KG1 (cell line): ENCODE measurements at regions not wholly inside any gene's neighbourhood (a gene's known extent, or its start where the extent isn't known, plus 50 kb on each side); places are given as distances from the start of the nearest gene placed in this dataset.
"Not testable (repeated sequence)": the region's sequence is repeated elsewhere in the genome, so short reads cannot be mapped to it uniquely, and the experiment has no call there.

Experiments
- DNase-seq: peaks from one replicate; lab custom pipeline; 2025; lab: John Stamatoyannopoulos, UW

DNA sequence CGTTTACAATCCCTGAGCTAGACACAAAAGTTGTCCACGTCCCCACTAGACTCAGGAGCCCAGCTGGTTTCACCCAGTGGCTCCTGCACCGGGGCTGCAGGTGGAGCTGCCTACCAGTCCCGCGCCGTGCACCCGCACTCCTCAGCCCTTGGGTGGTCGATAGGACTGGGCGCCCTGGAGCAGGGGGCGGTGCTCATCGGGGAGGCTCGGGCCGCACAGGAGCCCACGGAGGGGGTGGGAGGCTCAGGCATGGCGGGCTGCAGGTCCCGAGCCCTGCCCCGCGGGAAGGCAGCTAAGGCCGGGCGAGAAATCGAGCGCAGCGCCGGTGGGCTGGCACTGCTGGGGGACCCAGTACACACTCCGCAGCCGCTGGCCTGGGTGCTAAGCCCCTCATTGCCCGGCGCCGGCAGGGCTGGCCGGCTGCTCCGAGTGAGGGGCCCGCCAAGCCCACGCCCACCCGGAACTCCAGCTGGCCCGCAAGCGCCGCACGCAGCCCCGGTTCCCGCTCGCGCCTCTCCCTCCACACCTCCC is 1996.0 kb downstream of the PCDH7 start:
- not testable (repeated sequence) for DNase-seq

- DNase-seq = no peak
These were observed 2015.9 kb downstream of the PCDH7 start for GRCh38 chr4:32735856-32736590.

DNA sequence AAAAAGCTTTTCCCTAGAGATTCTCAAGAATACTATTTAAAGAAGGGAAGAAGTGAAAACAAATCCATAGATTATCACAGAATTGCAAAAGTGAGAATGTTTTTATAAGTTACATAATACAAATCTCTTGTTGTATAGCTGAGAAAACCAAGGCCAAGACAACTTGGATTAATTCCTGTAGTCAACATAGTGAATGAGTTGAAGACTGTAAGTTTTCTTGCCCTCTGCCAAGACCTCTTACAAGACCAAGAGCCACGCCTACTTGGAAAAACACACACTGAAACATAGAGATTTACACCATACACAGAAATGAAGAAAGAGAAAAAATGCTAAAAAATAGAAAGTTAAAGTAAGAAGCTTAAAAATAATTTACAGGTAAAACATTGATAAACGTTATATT is 2024.0 kb downstream of the PCDH7 start:
- no peak for DNase-seq

GRCh38 chr4:32745351-32745750 is 2025.2 kb downstream of the PCDH7 start:
- no peak for DNase-seq

DNA sequence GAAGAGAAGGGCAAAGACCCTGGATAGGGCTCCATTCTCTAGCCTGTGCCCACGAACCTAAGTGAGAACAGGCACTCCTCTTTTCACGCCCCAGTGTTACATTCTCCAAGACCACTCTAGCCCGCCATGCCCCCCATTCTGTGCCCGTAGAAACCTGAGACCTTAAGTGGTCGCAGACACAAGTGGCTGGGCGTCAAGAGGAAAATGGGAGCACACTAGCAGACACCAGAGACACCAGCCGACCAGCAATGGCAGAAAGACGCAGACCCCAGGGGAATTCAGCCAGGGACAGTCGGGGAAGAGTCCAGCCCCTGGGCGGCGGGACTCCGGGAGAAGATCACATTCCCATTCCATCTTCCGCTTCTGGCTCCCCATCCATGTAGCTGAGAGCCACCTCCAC is 2027.9 kb downstream of the PCDH7 start:
- DNase-seq = no peak

- DNase-seq = no peak
These were observed 2028.3 kb downstream of the PCDH7 start for GRCh38 chr4:32748498-32748897.

- no peak for DNase-seq
These were observed 2032.8 kb downstream of the PCDH7 start for GRCh38 chr4:32752962-32753361.

- no peak for DNase-seq
These were observed 2048.7 kb downstream of the PCDH7 start for GRCh38 chr4:32768664-32769389.

DNA sequence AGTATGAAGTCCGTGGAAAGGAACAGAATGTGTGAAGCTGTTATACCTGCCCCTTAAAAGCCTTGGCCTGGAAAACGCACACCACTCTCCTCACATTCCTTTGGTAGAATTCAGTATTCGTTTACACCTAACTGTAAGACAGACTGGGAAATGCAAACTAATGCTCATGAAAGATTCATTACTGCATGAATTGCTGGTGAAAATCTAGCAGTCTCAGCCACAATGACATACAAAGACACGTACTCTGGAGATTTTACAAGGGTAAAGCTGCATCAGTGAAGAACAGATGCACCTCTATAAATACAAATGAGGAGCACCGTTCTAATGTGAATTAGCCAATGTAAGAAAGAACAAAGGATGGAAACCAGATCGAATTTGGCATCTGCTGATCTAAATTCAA is 2051.3 kb downstream of the PCDH7 start:
- no peak for DNase-seq

DNA sequence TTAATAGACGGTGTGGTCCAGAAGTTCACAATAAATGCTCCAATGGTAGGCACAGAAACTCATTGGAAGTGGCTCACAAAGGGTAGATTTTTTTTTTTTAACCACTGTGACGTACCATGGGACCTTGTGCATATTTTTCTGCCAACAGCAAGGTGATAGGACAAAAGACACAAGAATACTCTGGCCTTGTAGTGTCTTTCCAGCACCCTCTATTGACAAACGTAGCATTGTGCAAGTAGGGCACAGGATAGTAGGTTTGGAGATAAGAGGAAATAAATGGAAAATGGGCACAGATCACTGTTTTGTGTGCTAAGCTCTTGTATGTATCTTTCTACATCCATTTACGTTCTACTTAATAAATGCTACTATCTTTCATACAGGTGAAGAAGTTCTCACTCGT is 2054.9 kb downstream of the PCDH7 start:
- DNase-seq = no peak

DNA sequence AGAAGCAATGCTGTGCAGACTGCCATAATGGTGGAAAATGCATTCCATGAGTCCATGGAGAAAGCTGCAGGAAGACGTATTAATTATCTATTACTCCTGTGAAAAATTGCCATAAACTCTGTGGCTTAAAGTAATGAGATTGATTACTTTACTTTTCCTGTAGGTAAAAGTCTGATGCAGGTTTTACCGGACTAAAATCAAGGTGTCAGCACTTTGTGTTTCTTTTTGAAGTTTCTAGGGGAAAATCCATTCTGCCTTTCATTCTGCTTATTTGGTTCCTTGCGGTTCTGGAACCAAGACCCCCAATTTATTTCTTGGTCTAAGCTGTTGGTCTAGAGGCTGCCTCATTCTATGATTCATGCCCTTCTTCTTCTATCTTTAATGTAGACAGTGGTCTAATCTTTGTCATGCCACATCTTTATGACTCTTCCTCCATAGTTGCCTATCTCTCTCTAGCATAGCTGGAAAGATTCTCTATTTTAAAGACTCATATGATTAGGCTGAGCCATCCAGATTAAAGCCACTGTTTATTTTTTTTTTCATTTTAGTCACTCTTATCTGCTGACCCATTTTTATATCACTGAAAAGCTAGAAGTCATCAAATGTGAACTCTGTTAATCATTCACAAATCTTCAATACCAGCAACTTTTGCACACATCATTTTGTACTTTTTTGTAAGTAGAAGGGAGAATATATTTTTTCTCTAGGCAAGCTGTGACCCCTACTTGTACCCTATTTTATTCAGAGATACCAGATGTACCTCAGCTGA is 2056.4 kb downstream of the PCDH7 start:
- DNase-seq = no peak

- no peak for DNase-seq
These were observed 2057.9 kb downstream of the PCDH7 start for GRCh38 chr4:32778025-32778424.

- DNase-seq = no peak
These were observed 2058.8 kb downstream of the PCDH7 start for GRCh38 chr4:32778938-32779337.

- DNase-seq = no peak
These were observed 2068.9 kb downstream of the PCDH7 start for GRCh38 chr4:32789026-32789608.

DNA sequence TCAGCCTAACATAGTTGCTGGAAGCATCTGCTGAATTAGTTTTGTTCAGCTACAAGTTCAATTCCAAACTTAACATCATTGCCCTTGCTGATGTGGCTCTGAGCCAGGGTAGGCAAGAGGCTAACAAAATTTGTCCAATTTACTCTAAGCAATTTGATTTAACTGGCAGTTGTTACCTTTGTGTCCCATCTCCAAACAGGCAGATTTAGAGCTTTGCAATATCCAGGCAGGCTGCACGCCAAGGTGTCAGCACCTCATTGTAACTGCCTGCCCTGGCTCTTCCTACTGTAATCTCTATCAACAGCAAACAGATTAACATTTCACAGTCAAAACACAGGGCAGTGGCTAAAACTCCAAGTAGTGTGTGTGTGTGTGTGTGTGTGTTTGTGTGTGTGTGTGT is 2070.6 kb downstream of the PCDH7 start:
- DNase-seq = no peak

GRCh38 chr4:32798471-32799159 is 2078.4 kb downstream of the PCDH7 start:
- DNase-seq = no peak

GRCh38 chr4:32824336-32824735 is 2104.2 kb downstream of the PCDH7 start:
- no peak for DNase-seq

DNA sequence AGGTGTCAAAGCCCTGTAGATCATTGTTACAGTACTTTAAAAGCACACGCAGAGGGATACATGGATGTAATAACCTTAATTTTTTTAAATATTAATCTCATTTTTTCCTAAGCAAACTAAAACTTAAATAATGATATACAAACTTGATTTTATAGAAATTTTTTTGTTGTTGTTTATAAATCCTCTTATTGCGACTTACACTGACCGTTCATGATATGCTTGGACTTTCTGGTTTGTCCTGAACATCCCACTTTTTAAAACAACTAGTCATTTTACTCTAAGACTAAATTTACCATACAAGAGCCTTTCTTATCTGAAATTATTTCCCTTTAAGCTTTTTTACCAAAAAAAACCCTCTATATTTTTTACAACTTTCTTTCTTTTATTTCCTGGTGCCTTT is 2106.0 kb downstream of the PCDH7 start:
- DNase-seq = no peak

GRCh38 chr4:32830160-32830559 is 2110.0 kb downstream of the PCDH7 start:
- no peak for DNase-seq

GRCh38 chr4:32831104-32831503 is 2110.9 kb downstream of the PCDH7 start:
- no peak for DNase-seq

GRCh38 chr4:32840461-32841189 is 2120.5 kb downstream of the PCDH7 start:
- no peak for DNase-seq
